ENCODE measurements at regions not wholly inside any gene's neighbourhood (a gene's known extent, or its start where the extent isn't known, plus 50 kb on each side); places are given as distances from the start of the nearest gene placed in this dataset.
"Not testable (repeated sequence)": the region's sequence is repeated elsewhere in the genome, so short reads cannot be mapped to it uniquely, and the experiment has no call there.

DNA sequence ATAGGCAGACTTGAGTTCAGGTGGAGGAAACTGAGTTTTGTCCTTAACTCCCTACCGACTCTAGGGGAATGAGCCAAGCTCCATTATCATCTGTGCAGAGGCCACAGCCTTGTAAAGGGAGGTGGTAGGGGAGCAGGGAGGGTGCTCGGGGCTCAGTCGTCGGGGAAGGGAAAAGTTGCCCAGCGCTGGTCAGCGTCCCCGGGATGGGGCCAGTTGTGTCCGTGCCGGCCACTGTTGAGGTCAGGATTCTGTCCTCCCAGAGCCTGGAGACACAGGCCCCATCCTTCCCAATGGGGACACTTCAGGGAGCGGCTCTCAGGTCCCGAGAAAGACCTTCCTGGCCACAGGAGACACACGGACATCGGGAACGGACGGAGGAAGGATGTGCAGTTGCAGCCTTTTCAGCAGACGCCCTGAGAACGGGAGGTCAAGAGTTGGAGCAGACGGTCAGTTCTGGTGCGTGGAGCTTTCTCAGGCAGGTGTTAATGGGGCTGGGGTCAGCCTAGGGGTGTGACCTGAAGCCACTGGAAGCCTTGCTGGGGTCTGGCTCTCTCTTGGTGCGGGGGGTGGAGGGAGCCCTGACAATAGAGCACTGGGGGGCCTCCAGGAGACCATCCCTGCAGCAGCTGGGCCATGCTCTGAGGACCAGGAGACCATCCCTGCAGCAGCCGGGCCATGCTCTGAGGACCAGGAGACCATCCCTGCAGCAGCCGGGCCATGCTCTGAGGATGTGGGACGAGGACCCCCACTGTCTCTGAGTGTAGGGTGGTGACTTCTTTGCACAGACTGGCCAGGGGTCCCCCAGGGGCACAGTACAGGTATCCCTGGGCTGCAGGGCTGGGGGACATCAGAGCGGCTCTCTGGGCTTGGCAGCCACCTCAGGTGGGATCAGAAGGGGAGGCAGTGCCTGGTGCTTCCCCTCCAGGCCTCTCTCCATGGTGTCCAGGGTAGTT is 394.7 kb downstream of the TMEM121 start:
- DNase-seq; H3K4me3 ChIP-seq (ENCODE audit: insufficient read depth, low read depth, low read length); H3K27me3 ChIP-seq (ENCODE audit: control insufficient read depth, insufficient read depth, low read length); H3K36me3 ChIP-seq (replicated peaks; ENCODE audit: control insufficient read depth, insufficient read depth, low read length): not testable (repeated sequence)

DNA sequence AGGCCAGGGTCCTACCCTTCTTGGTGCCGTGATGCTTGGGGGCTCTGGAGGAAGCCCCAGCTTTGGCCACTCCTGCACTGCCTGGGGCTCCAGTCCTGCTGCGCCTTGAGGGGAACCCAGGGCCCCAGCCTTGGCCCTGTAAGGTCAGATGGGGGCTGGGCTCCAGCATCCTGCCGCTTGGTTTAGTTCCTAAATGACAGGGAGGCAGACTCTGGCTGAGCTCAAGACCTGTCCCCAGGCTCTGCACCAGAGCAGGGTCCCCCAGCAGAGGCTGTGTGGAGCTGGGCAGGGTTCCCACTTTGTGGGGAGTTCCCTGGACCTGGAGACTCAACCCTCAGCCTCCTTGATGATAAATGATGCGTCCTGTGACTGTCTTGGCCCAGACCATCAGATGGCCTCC is 395.4 kb downstream of the TMEM121 start:
- H3K27me3 ChIP-seq (ENCODE audit: control insufficient read depth, insufficient read depth, low read length); H3K36me3 ChIP-seq (replicated peaks; ENCODE audit: control insufficient read depth, insufficient read depth, low read length); DNase-seq; H3K4me3 ChIP-seq (ENCODE audit: insufficient read depth, low read depth, low read length): not testable (repeated sequence)

DNA sequence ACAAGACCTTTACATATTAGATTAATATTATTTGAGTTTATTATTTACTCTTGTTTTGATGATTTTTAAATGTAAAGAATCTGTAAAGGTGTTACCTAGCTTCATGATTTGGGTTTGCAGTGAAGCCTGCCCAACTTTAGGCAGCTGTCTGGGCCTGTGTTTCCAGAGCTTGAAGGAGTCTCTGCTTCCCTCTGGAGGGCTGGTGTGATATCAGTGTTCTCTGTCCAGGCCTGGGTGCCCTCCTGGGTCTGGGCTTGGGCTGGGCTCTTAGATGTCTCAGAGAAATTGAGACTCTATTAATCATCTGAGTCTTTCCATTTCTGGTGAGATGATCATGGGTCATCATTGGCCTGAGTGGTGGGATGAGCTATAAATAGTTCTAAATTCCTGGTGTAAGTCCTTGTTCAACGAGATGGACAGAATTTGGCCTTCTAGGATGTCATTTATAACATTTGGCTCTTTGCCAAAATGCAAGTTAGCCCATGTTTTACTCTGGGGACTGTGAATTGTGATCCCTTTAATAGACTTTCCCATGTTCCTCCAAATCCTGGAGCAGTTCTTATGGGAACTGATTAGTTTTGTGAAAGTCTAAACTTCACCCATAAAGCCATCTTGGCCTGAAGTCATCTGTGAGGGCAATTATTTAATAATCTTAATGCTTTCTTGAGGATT is 397.3 kb downstream of the TMEM121 start:
- not testable (repeated sequence) for DNase-seq; H3K27me3 ChIP-seq (ENCODE audit: control insufficient read depth, insufficient read depth, low read length); H3K4me3 ChIP-seq (ENCODE audit: insufficient read depth, low read depth, low read length); H3K36me3 ChIP-seq (replicated peaks; ENCODE audit: control insufficient read depth, insufficient read depth, low read length)

DNA sequence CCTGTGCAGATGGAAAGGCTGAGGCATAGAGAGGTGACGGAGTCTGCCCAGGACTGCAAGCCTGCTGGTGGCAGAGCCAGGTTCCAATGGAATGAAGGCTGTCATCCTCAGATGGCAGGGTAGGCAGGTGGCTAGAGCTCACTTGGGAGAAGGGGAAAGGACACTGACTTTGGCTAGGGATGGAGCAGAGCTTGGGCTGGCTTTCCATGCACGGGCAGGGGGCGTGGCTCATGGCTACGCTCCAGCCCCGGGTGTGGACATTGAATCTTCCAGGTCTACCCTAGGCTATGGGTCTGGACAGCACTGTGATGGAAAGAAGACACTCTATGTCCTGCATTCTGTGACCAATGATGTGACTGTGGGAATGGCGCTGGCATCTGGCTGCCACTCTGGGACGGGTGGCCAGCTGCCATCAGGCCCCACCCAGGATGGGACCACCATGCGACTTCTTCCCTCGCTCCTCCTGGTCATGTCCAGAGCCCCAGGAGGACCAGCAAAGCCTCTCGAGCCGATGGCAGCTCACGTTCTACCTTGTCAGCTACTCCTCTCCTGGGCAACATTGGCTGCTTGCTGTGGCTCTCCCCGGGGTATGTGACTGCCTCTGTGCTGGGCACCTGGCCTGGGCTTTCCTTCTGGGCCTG is 398.7 kb downstream of the TMEM121 start:
- Histone ChIP-seq H3K27me3 (ENCODE audit: control insufficient read depth, insufficient read depth, low read length) (no peaks in the 10 kb centered on the region), H3K36me3 (replicated peaks; ENCODE audit: control insufficient read depth, insufficient read depth, low read length) (no peaks in the 10 kb centered on the region), H3K4me3 (ENCODE audit: insufficient read depth, low read depth, low read length) (no peak overlapping the region)
- DNase-seq: no peak

DNA sequence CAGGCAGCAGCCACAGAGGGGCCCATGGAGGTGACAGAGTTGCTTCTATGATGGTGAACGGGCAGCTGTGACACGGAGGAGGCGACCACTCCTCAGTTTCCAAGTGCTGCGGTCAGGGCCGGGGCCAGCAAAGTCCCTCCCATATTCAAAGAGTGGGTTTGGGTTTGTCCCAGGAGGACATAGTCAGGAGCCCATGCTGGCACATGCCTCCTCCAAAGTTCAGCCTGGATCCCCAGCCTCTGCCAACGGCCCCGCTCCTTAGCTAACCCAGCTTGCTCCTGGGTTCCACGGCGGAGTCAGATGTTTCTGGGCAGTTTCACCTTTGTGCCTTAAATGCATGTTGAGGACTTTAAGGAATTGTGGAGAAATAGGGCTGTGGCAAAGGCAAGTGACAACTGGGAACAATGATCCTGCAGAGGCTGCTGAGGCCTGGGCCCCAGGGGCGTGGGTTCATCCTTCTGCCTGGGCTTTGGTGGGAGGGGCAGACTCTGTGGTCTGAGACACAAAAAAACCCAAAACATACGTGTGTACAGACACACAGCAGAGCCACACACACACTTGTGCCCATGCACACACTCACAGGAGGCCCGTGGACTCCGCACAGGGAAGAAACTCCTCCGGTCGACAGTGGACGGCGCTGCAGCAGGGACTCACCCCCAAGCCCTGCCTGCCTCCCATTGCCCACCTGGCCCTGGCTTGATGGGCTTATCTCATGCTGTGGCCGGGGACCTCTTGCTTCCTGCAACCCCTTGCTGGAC is 399.4 kb downstream of the TMEM121 start:
- Histone ChIP-seq H3K36me3 (replicated peaks; ENCODE audit: control insufficient read depth, insufficient read depth, low read length) (no peaks in the 10 kb centered on the region), H3K4me3 (ENCODE audit: insufficient read depth, low read depth, low read length) (no peak overlapping the region), H3K27me3 (ENCODE audit: control insufficient read depth, insufficient read depth, low read length) (no peaks in the 10 kb centered on the region)
- no peak for DNase-seq

DNA sequence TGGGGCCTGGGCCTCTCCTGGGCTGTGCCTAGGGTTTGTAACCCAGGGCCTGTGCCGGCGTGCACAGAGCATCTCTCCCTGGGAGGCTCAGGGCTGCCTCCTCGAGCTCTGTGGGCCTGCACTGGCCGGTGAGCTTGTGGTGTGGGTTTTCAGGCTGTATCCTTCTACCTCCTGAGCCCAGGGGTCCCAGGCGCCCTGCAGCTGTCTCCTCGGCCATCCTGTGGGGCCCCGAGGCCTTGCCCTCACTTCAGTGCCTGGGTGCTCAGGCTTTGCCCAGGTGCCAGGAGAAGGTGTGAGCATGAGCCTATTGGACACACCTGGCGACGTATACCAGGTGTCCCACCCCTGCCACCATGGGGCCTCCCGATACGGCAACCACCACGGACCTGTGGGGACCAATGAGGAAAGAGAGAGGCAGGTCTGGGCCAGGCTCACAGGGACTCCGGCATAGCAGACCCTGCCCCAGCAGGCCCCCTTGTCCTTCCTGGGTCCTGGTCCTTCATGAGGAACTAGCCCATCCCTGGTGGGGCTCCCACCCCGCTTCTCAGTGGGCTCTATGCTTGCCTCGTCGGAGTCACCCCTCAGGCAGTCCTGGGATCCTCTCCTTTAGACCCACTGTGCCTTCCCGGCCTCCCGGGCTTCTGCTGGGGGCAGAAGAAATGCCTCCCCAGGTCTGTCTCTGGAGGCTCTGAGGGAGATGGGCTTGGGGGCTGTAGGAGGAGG is 400.2 kb downstream of the TMEM121 start:
- no peak for DNase-seq
- H3K4me3 ChIP-seq (ENCODE audit: insufficient read depth, low read depth, low read length): no peak overlapping the region
- no peaks in the 10 kb centered on the region for H3K36me3 ChIP-seq (replicated peaks; ENCODE audit: control insufficient read depth, insufficient read depth, low read length)
- no peaks in the 10 kb centered on the region for H3K27me3 ChIP-seq (ENCODE audit: control insufficient read depth, insufficient read depth, low read length)

DNA sequence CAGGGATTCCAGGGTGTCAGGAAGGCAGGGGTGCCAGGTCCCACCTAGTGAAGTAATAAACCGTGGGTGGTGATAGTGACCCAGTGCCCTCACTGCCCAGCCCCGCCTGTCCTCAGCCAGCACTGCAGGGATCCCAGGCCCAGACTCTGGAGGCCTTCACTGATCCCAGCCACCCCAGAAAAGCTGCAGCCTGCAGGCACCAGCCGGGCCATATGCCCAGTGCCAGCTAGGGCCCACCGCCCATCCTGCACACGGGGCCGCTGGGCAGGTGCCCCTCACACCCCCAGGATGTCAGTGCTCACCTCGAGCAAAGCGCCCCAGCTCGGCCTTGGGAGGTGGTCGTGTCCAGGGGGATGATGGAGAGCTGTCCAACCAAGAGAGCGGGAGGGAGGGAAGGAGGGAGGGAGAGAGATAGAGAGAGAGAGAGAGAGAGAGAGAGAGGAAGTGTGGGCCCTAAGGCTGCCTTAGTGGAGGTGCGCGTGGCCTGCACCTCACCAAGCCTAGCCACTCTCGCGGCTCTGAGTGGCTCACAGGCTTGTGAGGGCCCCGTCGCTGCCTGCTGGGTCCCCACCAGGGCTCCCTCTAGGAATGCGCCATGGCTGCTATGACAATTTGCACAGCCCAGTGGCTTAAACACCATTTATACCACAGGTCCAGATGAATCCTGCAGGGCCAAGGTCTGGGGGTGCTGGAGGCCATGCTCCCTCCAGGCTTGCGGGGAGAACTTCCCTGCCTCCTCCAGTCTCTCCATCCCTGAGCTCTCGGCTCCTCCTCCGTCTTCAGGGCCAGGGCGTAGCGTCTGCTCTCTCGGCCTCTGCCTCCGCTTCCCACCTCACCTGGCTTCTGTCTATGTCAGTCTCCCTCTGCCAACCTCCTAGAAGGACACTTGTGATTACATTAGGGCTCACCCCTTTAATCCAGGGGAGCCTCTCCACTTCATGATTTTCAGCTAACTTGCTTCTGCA is 401.0 kb downstream of the TMEM121 start:
- Histone ChIP-seq H3K27me3 (ENCODE audit: control insufficient read depth, insufficient read depth, low read length) (no peaks in the 10 kb centered on the region), H3K36me3 (replicated peaks; ENCODE audit: control insufficient read depth, insufficient read depth, low read length) (no peaks in the 10 kb centered on the region), H3K4me3 (ENCODE audit: insufficient read depth, low read depth, low read length) (no peak overlapping the region)
- no peak for DNase-seq

DNA sequence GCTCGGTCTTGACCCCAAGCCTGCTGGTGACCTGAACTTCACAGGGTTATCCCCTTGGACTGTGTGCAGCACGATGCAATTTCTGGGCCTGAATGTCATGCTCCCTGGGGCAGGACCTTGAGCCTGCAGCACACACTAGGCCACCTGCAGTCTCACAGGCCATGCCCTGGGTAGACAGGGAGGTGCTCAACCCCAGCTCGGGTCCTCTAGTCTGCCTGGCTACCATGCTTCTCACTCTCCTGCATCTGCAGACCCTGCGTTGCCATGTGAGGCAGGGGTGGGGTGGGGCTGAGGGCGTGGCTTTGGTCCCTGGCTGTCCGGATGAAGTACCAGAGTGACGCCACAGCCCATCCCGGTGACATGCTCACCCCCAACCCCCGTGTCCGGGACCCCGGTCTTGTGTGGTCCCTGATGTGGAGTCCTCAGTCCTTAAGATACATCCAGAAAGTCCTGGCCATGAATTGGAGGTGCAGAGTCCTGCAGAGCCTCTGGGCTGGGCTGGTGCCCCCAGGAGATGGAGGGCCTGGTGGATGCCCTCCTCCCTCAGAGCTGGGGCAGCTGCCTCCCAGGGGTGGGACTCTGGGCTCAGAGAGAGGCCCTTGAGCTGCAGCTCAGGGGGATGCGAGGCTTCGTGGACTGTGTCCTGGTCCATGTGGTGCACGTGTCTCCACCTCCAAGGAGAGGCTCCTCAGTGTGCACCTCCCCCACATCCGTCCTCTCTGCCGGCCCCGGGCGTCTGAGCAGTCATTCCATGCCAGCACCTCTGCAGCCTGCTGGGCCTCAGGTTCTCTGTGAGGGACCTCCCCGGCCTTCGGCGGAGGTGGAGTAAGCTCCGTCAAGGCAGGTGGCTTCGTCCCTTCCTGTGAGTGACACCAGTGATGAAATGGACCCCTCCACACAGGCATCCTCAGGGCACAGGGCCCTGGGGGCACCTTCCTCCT is 402.1 kb downstream of the TMEM121 start:
- not testable (repeated sequence) for H3K27me3 ChIP-seq (ENCODE audit: control insufficient read depth, insufficient read depth, low read length); H3K4me3 ChIP-seq (ENCODE audit: insufficient read depth, low read depth, low read length); H3K36me3 ChIP-seq (replicated peaks; ENCODE audit: control insufficient read depth, insufficient read depth, low read length); DNase-seq

DNA sequence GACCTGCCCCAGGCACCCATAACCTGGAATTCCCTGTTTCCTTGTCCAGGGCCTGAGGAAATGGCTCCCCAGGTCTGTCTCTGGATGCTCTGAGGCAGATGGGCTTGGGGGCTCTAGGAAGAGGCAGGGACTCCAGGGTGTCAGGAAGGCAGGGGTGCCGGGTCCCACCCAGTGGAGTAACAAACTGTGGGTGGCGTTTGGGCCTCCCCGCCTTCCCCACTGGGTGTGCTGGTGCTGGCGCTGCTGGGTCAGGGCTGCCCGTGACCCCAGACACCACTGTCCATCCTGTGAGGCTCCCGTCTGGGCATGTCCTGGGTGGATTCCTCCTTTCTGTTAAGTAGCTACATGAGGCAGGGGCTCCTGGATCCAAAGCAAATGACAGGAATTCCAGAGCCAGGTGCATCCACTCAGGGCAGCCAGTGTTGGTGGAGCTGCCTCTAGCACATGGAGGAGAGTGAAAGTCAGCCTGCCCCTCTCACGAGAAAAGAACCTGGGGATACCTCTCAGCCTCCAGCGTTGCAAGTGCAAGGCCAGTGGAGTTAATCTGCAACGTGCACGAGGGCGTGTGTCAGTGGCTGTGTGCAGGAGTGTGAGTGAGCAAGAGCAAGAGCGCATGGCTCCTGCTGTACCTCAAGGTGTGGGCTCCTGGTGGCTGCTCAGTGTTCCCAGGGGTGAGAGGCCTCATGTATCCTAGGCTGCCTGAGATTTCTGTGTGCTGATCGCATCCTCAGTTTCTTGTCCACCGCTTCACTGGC is 403.1 kb downstream of the TMEM121 start:
- Histone ChIP-seq H3K4me3 (ENCODE audit: insufficient read depth, low read depth, low read length) (no peak overlapping the region), H3K27me3 (ENCODE audit: control insufficient read depth, insufficient read depth, low read length) (no peaks in the 10 kb centered on the region), H3K36me3 (replicated peaks; ENCODE audit: control insufficient read depth, insufficient read depth, low read length) (no peaks in the 10 kb centered on the region)
- no peak for DNase-seq

DNA sequence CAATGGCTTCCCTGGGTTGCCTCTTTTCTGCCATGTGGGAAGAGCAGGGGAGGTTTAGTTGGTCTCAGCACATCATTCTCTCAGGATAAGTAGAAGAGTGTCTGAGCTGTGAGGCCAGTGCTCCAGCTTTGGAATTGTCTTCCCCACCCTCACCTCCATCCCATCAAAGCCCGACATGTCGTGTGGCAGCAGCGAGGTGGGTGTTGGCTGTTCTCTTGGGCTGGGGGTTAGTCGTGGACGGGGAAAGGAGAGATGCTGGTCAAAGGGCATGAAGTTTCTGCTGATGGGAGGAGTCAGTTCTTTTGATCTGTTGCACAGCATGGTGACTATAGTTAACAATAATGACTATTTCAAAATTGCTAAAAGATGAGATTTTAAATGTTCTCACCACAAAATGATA is 404.2 kb downstream of the TMEM121 start:
- Histone ChIP-seq H3K36me3 (replicated peaks; ENCODE audit: control insufficient read depth, insufficient read depth, low read length) (no peaks in the 10 kb centered on the region), H3K27me3 (ENCODE audit: control insufficient read depth, insufficient read depth, low read length) (no peaks in the 10 kb centered on the region), H3K4me3 (ENCODE audit: insufficient read depth, low read depth, low read length) (no peak overlapping the region)
- DNase-seq: no peak

DNA sequence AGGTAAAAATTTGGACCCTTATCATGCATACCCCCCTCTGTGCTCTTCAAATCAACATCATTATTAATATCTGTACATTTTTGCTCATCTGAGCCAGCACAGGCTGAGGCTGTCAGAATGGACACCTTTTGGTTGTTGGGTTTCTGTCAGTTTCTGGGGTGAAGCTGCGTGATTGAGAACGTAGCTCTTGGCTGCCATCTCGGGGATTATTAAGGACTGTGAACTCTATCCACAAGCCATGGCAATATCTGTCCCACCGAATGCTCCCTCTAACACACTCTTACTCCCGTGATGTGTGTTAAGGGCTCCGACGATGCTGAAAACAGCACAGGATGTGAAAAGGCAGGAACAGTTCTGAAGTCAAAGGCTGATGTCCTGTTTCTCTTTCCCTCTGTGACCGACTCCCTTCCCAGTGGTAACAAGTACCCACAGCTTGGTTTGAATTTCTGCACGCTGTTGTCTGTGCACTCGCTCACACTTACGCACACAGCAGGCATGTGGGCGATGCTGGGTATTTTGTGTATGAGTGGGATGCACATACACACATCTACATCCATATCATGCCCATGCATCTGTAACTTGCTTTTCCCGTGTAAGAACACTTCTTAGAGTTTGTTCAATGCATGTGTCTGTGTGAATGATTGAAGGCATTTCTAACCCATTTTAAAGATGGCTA is 405.6 kb downstream of the TMEM121 start:
- H3K4me3 ChIP-seq (ENCODE audit: insufficient read depth, low read depth, low read length): no peak overlapping the region
- no peaks in the 10 kb centered on the region for H3K27me3 ChIP-seq (ENCODE audit: control insufficient read depth, insufficient read depth, low read length)
- no peaks in the 10 kb centered on the region for H3K36me3 ChIP-seq (replicated peaks; ENCODE audit: control insufficient read depth, insufficient read depth, low read length)
- DNase-seq: no peak
